HG02970 (cell line): ENCODE measurements at regions not wholly inside any gene's neighbourhood (a gene's known extent, or its start where the extent isn't known, plus 50 kb on each side); places are given as distances from the start of the nearest gene placed in this dataset.
"Not testable (repeated sequence)": the region's sequence is repeated elsewhere in the genome, so short reads cannot be mapped to it uniquely, and the experiment has no call there.

Source experiments
- ATAC-seq: cut with Tn5 transposase; IDR thresholded peaks from one replicate; pipeline ENCODE4 v1.9.1; 2021; ENCODE audit warnings: mild to moderate bottlenecking, moderate library complexity, moderate number of reproducible peaks; ENCODE audit not compliant: unreplicated experiment, low FRiP score

DNA sequence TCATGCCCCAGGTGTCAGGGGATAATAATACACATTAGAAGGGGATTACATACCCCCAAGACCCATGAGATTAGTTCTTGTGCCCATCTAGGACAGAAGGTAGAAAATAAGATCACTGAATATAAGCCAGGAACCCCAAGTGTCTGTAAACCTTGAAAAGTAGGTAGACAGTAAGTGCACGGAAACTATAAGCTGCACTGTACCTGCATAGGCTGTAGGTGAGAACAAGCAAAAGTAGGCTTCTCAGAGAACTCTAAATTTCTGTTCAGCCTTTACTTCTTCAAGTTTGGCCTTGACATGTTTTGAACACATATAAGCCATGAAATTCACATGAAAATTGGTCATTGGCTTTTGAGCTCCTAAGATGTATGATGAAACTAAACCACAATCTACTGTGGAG lies 113.0 kb upstream of the FSIP2 start:
- no peak for ATAC-seq

DNA sequence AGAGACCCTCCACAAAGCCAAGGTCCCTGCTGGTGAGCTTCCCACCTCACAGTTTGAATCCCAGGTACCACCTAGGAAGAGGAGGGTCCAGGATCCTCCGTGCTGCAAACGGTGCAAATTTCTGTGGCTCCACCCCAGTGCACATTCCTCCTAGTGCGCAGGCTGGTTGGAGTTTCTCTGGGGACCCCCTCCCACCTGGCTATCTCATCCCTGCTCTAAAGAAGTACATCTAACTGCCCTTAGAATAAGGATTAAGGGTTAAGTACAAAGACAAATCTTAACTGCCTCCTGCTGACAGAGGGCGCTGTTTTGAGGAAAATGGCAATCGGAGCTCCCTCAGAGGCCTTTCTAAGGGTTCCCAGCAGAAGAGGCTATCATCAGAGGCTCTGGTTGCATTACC lies 109.6 kb upstream of the FSIP2 start:
- peak; percentile 44 for ATAC-seq

DNA sequence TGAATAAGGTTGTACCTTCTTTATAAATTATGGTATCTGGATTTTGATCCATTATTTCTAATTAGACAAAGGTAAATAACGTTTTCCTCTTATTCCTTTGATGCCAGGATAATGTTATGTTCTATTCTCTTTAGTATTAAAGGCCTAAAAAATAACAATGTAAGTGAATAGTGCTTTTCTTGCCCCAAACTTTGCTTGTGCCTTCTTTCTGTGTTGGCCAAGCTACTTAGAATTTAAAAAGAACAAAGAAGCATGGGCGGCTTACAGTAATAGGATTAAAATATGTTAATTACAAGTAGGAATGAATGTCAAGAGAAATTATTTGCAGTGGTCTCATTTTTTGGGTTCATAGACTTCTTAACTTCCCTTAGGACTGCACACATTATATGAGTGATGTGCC lies 105.0 kb upstream of the FSIP2 start:
- ATAC-seq = no peak

DNA sequence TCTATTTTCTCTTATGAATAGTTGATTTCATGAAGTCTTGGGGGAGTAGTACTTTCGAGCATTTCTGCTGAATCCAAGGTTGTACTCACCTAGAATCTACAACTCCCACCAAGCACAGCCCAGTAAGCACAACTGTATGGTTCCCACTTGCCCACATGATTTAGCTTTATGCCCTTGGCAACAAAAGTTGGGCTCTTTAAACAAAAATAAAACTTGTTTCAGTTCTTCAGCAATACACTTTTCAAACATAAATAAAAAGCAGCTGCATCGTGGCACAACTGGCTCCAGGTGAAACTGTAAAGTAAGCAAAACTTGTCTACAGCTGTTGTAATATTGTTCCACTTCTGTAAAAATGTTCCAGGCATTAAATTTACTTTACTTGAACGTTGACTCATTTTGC lies 99.8 kb upstream of the FSIP2 start:
- ATAC-seq = no peak

DNA sequence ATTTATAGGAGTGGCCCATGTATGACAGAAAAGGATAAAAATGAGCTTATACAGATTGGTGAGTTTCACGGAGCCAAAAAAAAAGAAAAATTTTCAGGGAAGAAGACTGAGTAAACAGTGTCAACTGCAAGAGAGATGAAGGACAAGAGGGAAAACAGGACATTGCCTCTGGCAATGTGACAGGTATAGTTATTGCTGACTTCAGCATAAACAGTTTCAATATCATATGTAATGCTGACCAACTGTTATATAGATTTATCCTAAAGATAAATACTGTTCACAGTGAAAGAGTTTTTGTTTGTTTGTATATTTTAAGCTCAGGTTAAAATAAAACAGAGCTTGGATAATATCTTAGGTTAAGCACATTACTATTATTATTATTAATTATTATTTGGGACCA lies 98.0 kb upstream of the FSIP2 start:
- ATAC-seq = no peak

DNA sequence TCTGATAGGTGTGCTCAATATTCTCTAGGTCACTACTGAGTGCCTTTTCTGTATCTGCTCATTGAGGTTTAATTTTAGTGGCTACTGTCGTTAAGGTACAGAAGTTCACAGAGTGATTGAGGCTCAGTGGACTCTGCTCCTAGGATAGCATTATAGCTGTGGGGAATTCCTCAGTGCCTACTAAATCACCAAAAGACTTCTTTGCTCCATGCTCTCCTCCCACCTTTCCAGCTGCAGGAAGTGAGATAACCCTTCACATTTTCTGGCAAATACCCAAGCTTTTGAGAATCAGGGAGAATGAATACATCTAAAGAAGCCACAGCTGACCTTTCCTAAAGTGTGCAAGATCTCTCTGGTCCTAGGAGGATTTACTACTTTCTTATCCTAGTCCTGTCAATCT lies 95.2 kb upstream of the FSIP2 start:
- ATAC-seq = no peak

DNA sequence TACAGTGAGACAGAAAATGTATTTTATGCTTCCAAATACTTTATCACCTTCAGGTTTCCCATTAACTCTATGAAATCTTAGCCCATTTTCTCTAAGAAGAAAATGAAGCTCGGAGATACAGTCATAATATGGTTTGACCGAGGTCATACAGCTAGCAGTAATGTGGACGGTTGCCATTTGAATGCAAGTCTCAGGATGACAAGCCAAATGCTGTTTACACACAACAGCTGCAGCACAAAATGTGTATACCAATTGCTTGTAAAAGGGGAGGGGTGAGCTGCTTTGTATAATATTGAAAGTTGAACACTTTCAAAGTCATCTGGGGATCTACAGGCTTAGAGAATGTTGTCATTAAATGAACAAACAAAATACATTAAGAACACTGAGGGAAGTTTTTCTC lies 93.8 kb upstream of the FSIP2 start:
- no peak for ATAC-seq

DNA sequence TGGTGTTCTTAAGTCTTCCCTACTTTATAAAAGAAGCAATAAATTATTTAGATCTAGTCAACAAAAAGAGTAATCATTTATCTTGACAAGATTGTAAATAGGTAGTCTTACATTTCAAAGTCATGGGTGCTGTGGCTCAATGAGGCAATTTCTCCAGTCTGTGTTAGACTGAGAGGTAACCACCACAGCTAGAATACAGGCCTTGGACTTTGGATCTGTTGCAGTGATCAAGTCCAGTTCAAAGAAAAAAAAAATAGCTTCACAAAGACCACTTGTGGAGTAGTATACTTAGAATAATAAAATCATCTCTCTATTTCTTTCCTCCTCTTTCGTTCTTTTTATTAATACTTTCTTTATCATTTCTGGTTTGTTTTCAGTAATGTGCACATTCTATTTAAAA lies 93.1 kb upstream of the FSIP2 start:
- ATAC-seq = no peak

DNA sequence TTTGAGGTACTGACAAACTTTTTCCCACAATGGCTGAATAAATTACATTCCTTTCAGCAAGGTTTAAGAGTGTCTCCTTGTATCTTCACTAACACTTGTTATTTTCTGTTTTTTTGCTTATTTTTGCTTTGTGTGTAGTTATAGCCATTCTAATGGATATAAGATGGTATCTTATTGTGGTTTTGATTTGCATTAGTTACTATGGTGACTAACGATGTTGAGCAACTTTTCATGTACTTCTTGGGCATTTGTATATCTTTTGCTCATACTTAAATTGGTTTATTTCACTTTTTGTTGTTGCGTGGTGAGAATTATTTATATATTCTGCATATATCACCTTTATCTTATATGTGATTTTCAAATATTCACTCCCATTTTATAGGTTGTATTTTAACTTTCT lies 79.9 kb upstream of the FSIP2 start:
- ATAC-seq = no peak

DNA sequence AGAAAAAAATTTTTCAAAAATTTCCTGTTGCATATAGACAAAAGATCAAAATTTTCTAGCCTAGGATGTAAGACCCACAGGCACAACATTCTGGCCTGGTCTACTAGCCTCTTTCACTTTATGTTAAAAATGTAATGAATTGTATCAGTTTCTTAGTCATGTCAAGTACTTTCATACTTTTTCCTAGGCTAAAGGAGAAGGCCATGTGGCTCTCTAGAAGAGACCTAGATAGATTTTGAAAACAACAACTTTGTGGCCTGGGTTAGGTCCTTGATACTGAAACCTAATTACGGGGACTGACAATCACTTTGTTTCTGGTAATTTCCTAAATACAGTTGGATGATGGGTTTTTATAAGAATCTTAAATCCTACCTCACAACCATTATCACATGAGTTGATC lies 74.8 kb upstream of the FSIP2 start:
- no peak for ATAC-seq

DNA sequence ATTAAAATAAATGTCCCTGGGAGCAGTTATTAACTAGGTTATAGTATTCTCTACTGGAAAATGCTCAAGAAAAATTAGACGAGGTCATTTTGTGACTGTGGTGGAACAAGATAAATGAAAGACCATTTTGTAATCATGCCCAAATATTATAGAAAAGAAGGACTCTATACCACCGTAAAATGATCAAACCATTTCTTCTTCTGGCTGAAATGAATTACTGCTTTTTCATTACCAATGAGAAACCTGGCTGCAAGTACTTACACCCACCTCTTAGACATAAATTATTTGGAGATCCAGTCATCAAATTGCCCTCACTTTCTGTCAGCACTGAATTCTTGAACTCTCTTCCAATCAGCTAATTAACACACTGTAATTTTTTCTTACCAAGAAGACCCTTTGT lies 74.2 kb upstream of the FSIP2 start:
- ATAC-seq = no peak

DNA sequence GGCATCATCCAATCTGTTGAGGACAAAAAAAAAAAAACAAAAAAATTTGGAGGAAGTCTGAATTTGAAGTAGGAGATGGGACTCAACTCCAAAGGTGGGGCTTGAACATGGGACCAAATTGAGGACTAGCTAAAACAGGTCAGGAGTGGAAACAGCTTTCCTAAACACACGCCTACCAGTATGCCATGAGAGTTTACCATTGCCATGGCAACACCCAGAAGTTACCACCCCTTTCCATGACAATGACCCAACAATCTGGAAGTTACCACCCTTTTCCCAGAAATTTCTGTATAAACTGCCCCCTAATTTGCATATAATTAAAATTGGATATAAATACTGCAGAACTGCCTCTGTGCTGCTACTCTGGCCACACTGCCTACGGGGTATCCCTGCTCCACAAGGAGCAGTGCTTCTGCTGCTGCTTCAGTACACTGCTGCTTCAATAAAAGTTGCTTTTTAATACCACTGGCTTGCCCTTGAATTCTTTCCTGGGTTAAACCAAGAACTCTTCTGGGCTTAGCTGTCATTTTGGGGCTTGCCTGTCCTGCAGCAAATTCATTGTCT lies 73.3 kb upstream of the FSIP2 start:
- no peak for ATAC-seq

DNA sequence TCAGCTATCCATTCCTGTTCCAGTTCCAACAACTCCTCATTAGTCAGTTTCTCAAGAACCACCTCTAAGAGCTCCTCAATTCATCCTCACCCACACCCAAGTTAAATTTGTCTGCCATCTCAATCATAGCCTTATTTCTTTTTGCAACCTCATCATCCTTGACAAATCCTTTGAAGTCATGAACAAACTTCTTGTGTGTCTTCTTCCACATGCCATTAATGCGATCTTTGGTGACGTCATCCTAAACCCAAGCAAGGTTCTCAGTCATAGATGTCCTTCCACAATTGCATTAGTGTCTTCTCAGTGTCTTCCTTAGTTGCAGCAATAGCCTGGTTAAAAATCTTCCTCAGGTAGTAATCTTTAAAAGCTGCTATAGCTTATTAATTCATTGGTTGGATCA lies 71.2 kb upstream of the FSIP2 start:
- ATAC-seq = no peak

DNA sequence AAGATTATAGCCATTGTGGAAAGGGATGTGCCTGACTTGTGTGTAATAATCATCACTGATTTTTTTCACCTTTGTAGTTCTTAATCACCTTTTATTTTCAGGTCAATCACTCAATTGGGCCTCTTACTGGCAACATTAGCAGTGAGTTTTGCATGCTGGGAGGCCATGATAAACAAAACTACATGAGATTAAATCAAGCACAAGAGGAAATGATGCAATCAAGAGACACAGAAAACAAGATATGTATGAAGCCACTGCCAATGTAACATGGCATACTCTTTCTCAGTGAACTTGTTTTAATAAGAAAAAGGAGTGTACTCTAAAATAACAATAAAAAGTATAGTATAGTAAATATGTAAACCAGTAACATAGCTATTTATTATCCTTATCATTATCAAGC lies 69.9 kb upstream of the FSIP2 start:
- no peak for ATAC-seq

DNA sequence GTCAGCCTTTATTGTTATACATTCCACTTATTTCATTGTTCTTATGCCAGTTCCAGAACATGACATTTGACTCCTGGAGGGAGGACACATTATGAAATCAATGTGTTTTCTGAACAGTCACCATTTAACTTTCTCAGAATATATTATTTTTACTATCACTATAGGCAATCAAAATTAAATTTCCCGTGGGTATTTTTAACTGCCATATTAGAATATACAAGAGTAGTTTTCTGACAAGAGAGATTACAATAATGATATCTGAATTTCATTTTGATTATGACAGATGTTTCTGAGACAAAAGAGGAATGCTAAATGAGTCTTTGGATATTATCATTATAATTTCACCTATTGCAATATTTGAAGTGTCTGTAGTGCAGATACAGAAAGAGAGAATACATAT lies 64.4 kb upstream of the FSIP2 start:
- no peak for ATAC-seq

DNA sequence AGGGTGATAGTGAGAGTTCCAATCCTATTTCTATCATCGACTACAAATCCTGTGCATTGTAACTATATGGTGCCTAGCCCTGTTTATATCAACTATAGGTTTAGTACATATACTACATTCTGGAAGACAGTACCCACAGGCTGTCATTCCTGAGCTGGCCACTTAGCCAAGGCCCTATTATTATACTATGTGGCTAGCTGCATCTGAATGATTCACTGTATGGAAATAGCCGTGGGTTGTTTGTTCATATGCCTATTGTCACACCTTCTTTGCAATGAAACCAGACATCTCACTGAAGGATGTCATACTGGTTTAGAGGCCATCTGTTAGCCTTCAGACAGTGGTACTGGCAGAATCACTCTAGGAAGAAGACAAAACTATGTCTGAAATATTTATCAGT lies 62.3 kb upstream of the FSIP2 start:
- ATAC-seq = no peak

DNA sequence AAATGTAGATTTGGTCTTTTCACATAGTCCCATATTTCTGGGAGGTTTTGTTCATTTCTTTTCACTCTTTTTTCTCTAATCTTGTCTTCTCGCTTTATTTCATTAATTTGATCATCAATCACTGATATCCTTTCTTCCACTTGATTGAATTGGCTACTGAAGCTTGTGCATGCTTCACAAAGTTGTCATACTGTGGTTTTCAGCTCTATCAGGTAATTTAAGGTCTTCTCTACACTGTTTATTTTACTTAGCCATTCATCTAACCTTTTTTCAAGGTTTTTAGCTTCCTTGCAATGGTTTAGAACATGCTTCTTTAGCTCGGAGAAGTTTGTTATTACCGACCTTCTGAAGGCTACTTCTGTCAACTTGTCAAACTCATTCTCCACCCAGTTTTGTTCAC lies 51.6 kb upstream of the FSIP2 start:
- ATAC-seq = not testable (repeated sequence)

DNA sequence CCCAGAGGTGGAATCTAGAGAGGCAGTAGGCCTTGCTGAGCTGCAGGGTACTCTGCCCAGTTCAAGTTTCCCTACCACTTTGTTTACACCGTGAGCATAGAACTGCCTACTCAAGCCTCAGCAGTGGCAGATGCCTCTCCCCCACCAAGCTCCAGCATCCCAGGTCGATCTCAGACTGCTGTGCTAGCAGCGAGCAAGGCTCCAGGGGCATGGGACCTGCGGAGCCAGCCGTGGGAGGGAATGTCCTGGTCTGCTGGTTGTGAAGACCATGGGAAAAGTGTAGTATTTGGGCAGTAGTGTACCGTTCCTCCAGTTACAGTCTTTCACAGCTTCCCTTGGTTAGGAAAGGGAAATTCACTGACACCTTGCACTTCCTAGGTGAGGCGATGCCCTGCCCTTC lies 50.6 kb upstream of the FSIP2 start:
- ATAC-seq = no peak
